COR-L47 (cell line): ENCODE measurements at regions not wholly inside any gene's neighbourhood (a gene's known extent, or its start where the extent isn't known, plus 50 kb on each side); places are given as distances from the start of the nearest gene placed in this dataset.
"Not testable (repeated sequence)": the region's sequence is repeated elsewhere in the genome, so short reads cannot be mapped to it uniquely, and the experiment has no call there.

Experiments
- DNase-seq: peaks from one replicate; lab custom pipeline; 2025; lab: John Stamatoyannopoulos, UW

DNA sequence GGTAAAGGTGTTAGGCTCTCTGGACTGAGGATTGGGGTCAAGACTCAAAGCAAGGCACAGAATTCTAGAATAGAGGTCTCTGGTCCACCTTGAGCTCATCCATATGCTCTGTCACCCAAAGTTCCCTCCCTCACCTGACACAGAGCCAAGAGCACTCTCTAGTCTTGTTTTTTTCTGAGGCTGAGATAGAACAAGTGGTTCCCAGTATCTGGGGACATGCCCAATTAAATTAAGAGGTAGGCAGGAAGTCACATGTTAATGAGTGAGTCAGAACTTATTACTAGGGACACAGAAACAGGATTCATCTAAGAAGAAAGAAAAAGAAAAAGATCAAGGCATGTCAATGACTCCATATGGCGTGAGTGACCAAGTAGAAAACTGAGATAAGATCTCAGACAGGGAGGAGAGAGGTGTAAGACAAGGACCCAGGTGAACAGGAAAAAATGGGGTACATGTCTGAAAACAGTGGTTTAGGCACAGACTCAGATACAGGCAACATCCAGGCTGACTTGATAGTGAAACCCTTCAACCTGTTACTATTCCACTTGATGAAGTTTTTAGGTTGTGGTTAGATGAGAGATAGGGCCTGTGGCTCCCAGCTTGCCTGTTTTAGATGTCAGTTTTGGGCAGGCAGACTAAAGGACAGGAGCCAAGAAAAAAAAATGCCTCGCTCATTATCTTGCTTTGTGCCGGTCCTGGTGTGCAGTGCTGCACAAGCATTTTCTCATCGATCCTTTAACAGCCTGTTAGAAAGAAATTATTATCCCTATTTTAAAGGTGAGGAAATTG lies 609.9 kb downstream of the CCSER2 start:
- DNase-seq = no peak

DNA sequence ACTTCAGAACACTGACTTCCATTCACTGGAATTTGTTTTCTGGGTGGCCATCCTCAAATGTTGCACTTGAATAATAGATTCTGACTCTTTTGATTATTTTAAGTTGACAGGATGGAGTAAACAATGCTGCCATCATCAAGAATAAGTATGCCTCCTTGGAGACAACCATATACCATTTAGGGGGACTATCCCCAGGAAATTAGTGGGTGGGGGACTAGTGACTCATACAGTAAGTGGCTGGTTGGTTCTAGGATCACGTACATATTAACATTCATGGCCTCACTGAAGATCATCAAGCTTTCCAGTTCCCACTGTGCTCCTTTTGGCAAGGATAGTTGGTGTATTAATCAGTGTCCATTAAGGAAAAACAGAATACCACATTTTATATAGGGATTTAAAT lies 615.2 kb downstream of the CCSER2 start:
- no peak for DNase-seq

DNA sequence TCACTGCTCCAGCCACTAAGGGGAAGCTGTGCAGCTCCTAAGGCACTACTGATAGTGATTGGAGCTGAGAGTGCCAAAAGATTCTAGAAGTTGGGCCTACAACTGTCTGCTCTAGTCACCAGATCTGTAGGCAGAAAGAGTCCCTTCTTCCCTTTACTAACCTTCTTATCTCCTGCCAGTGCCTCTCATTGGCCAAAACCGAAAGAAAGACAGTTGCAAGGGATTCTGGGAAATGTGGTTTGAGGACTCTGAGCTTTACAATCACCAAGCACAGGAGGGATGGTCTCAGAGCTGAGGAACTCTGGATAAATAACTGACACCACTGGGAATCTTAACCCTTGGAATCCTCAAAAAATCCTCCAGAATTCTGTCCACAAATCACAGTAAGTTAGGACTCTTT lies 615.8 kb downstream of the CCSER2 start:
- DNase-seq = no peak

DNA sequence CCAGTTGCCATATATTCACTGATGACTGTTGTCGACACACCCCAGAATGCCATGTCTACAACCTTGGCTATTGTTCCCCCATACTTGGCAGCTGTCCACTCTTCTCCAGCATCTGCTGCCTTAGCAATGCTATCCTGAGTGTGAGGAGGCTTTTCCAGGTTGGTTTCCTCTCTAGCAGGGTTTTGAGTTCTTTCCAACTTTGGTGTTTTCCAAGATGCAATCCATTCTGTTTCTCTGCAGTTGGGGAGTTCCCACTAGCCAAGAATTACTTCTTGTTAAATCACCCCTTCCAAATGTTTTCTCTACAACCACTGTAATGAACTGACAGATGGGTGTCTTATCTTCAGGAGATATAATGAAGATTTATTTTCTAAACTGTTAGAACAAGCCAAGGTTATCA lies 617.4 kb downstream of the CCSER2 start:
- peak; percentile 6 for DNase-seq

DNA sequence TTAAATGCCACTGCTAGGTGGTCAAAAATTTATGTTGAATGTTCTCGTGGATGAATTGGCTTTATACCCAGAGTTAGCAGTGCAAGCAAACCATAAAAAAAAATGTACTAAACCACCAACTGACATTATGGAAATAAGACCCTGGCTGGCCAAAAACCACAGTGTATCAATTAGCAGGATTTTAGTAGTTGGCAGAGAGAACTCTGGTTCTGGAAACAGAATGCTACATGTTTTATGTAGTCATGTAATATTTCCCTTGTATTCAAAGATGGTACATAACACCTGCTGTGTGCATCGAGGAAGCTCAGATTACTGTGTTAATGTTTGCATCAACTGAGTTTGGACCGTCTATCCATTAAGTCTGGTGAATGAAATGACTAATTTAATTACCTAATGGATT lies 618.5 kb downstream of the CCSER2 start:
- peak; percentile 76 for DNase-seq

DNA sequence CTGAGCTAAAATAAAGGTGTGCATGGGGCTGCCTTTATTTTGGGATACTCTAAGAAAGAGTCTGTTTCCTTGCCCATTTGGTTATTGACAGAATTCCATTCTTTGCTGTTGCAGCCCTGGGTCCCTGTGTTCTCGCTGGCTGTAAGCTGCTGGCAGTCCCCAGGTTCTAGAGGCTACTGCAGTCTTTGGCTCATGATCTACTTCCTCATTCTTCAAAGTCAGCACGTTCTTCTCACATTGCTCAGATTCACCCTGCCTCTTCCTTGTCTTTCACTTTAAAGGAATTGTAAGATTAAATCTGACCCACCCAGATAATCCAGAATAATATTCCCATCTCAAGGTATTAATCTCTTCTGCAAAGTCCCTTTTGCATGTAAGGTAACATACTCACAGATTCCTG lies 620.3 kb downstream of the CCSER2 start:
- DNase-seq = no peak

DNA sequence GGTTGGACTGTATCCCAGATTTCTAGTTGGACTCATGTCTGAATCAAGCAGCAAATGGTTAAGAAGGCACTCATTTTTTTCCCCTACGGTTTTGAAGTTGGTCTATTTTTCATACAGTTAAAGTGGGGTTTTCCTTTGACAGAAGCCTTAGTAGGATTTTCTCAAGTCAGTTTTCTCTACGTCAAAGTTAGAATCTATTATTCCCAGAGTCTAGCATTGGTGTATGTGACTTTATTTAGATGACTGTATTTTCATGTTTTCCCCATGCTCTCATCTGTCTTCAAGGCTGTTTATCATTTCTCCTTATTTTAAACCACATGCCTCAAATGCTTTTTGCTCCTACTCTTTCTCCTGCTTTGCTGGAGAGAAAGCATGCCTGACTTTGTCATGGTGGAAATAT lies 623.2 kb downstream of the CCSER2 start:
- no peak for DNase-seq

DNA sequence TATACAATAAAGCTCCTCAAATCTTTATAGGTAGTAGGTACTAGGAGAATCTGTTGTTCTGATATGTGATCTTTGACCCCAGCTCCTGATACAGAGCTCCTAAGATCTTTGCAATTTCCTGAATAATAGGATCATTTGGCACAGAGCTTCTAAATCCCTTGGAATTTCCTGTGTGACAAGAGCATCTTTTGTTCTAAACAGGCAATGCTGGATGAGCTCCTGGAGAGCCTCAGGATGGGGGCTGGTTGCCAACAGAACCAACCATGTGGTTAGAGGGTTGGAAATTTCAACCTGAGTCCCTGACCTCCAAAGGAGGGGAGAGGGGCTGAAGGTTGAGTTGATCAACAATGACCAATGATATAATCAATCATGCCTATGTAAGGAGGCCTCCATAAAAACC lies 629.0 kb downstream of the CCSER2 start:
- peak; percentile 10 for DNase-seq

DNA sequence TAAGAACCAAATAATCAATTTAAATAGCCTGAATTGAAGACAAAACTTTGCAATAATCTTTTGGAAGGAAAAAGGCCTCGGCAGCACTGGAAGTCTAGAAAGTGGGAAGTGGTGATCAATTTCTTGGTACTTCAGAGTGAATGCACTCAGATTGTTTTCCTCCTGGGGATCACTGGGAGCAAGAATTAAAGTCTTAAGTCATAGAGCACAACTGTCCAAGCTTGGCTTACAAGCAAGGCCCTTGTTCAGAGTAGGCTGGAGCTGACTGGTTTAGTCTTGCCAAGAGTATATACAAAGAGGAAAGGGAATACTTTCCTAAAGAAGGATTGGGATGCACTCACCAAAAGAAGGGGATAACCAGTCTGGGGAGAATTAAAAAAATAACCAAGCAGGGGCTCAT lies 637.1 kb downstream of the CCSER2 start:
- no peak for DNase-seq

DNA sequence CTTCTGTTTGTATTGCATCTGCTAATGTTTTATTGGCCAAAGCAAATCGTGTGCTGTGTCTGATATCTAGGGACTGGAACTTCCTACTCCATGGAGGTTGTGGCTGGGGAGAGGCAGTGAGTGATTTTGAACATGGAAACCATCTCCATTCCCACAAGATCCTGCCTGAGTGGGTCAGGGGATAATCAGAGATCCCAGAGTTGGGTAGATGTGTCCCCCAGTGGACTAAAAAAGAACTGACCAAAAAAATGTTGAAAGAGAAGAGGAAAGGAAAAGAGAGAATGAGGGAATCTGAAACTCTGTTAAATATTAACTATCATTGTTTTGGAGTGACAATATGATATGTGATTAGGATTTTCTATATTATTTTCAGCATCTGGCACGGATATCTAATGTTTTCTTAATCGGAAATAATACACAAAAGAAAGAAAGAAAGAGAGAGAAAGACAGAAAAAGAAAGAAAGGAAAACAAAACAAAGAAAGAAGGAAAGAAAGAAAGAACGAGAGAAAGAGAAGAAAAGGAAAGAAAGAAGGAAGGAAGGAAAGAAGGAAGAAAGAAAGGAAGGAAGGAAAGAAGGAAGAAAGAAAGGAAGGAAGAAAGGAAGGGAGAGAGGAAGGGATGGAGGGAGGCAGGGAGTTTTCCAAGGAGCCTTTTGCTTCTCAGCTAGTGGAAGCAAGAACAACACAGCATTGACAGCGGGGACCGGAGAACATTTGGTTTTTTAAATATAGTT lies 638.5 kb downstream of the CCSER2 start:
- no peak for DNase-seq

DNA sequence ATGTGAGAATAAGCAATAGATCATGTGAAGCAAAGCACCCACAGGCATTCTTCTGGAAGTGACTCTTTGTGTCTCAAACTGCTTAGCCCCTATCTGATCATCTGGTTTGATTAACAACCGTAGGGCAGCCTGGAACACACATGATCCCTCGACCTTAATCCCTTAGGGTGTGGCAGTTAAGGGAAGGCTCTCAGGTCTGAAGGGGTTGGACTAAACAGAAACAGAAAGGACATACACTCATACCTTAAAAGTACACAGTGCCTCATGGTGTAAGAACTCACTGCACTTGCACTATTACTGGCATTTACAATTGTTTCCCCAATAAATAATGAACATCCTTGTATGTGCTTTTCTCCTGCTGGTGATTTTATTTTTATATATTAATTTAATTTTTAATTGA lies 640.9 kb downstream of the CCSER2 start:
- DNase-seq = not testable (repeated sequence)

DNA sequence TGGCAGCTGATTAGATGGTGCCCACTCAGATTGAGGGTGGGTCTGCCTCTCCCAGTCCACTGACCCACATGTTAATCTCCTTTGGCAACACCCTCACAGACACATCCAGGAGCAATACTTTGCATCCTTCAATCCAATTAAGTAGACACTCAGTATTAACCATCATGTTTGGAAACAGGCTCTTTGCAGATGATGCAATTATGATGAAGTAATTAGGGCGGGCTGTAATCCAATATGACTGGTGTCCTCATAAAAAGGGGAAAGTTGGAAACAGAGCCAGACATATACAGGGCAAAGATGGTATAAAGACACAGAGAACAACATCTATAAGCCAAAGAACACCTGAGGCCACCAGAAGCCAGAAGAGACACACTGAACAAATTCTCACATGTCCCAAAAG lies 658.6 kb downstream of the CCSER2 start:
- DNase-seq = no peak

DNA sequence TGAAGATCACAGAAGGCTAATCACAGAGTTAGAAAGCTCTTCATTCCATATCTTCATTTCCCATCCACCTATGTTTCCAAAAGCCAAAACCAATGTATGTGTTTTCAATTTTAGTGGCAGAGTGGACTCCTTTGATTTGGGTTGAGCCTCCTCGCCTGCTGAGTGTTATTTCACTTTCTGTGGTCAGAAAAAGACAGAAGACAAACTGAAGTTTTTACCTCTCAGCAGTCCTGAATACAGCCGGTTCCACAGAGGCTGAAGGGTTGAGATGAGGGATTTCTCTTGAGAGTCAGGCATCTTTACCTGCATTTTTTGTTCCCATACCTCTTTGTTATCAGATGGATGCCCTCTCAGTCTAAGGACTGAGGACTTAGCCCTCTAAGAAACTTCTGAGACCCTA lies 659.6 kb downstream of the CCSER2 start:
- no peak for DNase-seq

DNA sequence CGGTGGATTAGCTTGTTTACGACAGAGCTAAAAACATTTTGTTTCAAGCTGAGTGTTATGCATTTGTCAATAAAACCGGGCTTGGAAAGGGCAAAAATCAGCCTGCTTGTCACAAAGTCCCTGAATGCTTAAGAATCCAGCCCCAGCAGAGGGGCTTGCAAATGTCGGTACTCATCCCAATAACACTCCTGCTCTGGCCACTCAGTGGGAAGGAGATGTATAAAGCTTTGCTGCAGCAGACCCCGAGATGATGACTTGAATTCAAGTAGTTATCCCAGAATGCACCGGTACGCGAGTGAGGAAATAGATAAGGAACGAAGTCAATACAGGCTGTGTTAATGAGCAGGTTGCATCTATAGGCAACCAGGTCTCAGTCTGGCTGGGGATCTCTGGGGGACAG lies 662.3 kb downstream of the CCSER2 start:
- DNase-seq = no peak

DNA sequence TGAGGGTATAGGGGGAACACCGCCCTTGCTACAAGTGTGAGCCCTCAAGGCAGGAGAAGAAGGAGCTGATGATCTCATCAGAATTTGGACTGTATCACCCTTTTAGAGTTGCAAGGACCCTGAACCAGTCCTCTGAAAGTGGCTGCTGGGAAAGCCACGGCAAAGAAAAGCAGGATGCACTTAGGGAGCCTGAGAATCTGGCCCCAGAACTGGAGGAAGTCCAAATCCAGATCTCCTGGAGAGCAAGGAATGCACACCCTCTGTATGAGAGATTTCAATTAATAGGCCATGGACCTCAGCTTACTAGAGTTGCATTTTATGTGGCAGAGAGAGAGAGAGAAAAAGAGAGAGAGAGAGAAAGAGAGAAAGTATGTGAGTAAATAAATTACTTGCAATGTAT lies 662.9 kb downstream of the CCSER2 start:
- DNase-seq = no peak

DNA sequence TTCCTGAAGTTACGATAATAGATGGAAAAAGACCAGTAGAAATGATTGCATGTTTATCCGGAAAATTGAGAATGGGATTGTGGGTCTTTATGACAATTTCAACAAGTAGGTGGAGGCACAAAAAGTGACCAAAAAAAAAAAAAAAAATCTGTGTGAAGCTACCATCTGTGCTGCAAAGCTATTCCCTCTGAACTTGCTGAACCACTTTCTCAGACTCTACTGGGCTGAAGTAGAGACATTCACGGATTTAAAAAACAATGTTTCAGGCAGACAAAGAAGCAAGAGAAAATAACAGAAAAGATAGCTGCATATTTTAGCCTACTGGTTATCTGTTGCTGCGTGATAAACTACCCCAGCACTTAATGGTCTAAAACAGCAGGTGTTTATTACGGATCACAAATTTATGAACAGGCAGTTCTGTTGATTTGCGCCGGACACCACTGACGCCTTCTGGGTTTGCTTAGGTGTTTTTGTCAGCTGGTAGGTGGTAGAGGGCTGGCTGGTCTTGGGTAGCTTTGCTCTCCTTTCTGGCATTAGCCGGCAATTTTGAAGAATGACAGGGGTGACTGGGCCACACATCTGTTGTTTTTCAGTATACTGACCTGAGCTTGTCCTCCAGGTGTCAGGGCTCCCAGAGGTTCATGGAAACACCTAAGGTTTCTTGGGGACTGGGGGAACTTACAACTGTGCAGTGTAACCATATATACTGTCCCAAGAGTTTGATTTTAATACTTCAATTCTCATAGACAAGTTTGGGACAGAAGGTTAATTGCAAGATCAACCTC lies 665.1 kb downstream of the CCSER2 start:
- DNase-seq = no peak

DNA sequence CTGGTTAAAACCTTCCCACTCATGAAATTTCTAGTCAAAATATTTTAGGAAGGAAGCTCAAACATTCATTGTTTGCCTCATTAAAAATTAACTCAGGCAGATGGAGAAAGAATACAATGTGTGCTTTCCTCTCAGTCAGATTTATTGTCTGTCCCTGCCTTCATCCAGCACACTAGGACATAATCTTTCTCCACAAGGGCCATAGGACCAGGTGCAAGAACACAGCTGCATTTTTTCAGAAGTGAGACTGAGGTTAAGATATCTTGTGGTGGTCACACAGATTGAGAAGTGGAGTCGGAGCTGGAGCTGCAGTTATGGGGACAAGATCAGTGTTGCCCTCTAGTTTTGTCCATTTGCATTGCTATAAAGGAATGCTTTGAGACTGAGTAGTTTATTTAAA lies 666.3 kb downstream of the CCSER2 start:
- DNase-seq = no peak

DNA sequence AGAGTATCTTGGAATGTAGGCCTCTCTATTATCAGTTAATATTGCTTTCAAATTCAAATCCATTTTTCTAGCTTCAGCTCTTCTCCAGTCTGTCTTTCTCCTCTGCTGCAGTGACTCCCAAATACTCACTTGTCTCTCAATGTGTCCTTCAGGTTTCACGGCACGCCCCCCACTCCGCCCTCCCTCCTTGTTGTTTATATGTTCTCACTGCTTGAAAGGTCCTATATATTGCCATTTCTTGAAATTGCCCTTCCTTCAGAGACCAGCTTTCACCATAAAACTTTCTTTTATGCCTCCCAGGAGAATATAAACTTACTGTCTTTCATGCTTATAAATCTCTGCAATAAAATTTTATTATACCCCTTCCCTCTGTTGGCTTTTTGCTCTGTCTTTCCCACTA lies 668.2 kb downstream of the CCSER2 start:
- DNase-seq = no peak

DNA sequence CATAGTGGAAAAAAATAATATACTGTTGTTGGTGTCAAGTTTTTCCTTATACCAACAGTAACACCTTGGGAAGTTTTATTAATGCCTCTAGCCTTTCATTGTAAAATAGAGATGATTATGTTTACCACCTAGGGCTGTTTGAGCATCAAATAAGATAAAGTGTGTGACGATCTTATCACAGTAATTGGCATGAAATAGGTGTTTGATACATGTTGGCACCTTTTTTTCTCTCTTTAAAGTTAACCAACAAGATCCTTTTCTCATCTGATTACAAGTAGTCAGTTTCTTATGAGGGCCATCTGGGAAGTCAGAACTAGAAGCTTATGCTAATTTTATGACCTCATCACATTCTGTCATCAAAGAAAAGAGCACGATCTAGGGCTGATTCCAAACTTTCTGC lies 669.5 kb downstream of the CCSER2 start:
- DNase-seq = no peak

DNA sequence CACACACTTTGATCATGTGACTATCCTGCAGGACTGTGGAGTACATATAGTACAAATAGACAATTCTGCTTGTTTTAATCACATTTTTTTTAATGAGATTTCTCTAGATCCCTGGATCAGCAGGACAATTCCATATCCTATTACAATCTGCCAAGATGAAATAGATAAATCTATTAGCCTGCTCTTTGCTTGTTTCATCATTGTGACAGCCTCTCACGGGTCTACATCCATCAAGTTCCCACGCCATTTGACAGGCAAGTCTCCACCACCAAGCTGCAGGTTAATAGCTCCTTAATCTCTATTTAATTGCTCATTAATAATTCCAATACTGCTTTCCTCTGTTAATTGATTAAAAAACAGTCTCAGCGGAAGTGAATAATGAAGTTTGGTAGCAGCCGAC lies 671.5 kb downstream of the CCSER2 start:
- DNase-seq = no peak

DNA sequence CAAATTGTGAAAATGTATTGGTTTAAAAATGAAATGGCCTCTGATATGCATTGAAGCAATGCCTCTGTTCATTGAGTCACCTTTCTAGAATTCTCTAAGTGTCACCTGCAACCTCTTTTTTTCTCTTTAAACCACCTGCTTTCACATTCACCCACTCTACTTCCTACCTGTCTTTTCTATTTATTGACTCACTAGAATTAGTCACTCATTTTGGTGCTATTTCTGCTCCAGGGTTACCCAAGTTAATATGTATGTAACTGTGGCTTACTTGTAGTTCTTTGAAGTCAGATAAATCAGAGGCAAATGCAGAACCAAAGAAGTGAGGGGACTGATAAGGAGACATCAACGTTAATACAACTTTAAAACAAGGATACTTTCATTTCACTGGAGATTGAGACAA lies 674.7 kb downstream of the CCSER2 start:
- no peak for DNase-seq

DNA sequence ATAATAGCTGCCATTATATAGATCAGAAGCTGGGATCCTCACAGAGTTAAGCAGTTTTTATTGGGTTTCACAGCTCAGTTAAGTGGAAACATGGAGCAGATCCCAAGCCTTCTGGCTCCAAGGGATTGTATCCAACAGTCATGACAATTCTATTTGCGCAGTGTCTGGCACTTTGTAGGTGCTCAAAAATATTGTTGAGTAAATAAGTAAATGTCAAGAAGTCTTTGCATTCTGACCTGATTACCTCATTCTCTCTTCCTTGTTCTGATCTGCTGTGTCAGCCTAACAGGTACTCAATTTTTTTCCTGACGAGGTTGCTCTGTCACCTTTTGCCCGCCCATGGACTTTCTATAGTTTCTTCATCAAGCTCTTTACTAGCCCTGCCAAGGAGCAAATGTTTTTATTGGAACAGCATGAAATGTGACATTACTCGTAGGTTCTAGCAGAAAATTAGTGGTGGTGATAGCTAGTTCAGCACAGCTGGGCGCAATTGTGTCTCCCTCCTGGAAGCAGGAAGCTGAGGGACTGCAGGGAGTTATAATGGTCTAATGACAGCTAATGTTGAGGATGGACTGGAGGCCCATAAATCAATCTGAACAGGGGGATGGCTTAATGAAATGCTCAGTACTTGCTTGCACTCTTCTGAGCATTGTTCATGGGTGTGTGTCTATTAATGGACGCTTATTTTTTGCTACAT lies 680.2 kb downstream of the CCSER2 start:
- peak; percentile 45 for DNase-seq
